SK-N-SH (cell line): ENCODE measurements at regions not wholly inside any gene's neighbourhood (a gene's known extent, or its start where the extent isn't known, plus 50 kb on each side); places are given as distances from the start of the nearest gene placed in this dataset.

ENCODE experiments used
- CTCF ChIA-PET: fragments of 300-600, 350-600 bp; formaldehyde crosslinking; extraction: SDS; loops from one replicate; lab custom pipeline; 2021; lab: Yijun Ruan, JAX
- POLR2A ChIA-PET: fragments of 350-600 bp; sonication (Branson Sonifier 250); formaldehyde crosslinking; extraction: SDS; loops from one replicate; lab custom pipeline; 2020; ENCODE audit warnings: antibody characterized with exemption, inconsistent platforms; lab: Yijun Ruan, JAX
- DNase-seq: peaks from one replicate; pipeline ENCODE4 v3.0.0; 2012
- H2AFZ ChIP-seq: fragments of 200-600 bp; sonication (generic); 2 replicates; pipeline ENCODE4 v1.8.1; 2016; ENCODE audit warnings: antibody characterized with exemption, mild to moderate bottlenecking, low read depth
- H3F3A ChIP-seq: fragments of 200-600 bp; sonication (generic); replicated peaks from 2 replicates; pipeline ENCODE3; 2016; ENCODE audit warnings: antibody characterized with exemption, mild to moderate bottlenecking; ENCODE audit not compliant: insufficient read depth
- H3K27ac ChIP-seq, 2 experiments: fragments of 200-500 bp in 1 of 2; fragments of 200-600 bp in 1 of 2; sonication (Bioruptor generic) in 1 of 2; sonication (generic), shearing (Covaris generic) in 1 of 2; 2 replicates each; pipeline versions ENCODE4 v1.5.1 to v1.6.1; 2014 to 2016; ENCODE audit warnings: low read depth in 2 of 2, inconsistent platforms in 1 of 2, low read length in 1 of 2, mild to moderate bottlenecking in 1 of 2, mixed read lengths in 1 of 2
- H3K27me3 ChIP-seq: fragments of 200-600 bp; sonication (generic), shearing (Covaris generic); 2 replicates; pipeline ENCODE4 v1.6.1; 2016; ENCODE audit warnings: mixed run types; ENCODE audit not compliant: insufficient read depth
- H3K36me3 ChIP-seq, 2 experiments: fragments of 200-500 bp in 1 of 2; fragments of 200-600 bp in 1 of 2; sonication (Bioruptor generic) in 1 of 2; sonication (generic) in 1 of 2; replicated peaks in 1 of 2; 2 replicates each; pipeline versions ENCODE3 to v1.5.1; 2014 to 2016; ENCODE audit warnings: low read length in 1 of 2, mild to moderate bottlenecking in 1 of 2; ENCODE audit not compliant: insufficient read depth in 2 of 2, control insufficient read depth in 1 of 2
- H3K4me1 ChIP-seq, 2 experiments: fragments of 200-500 bp in 1 of 2; fragments of 200-600 bp in 1 of 2; sonication (Bioruptor generic) in 1 of 2; sonication (generic), shearing (Covaris generic) in 1 of 2; 2 replicates each; pipeline versions ENCODE4 v1.5.1 to v1.6.1; 2014 to 2016; ENCODE audit warnings: low read depth in 1 of 2, low read length in 1 of 2, mixed run types in 1 of 2; ENCODE audit not compliant: insufficient read depth in 2 of 2, control insufficient read depth in 1 of 2
- H3K4me2 ChIP-seq: fragments of 200-600 bp; sonication (generic), shearing (Covaris generic); 2 replicates; pipeline ENCODE4 v1.6.1; 2017; ENCODE audit warnings: mixed run types
- H3K4me3 ChIP-seq, 2 experiments: fragments of 200-500 bp in 1 of 2; fragments of 200-600 bp in 1 of 2; sonication (Bioruptor generic) in 1 of 2; sonication (generic), shearing (Covaris generic) in 1 of 2; 2 replicates each; pipeline versions ENCODE4 v1.5.1 to v1.8.1; 2014 to 2016; ENCODE audit warnings: low read depth in 2 of 2, inconsistent platforms in 1 of 2, low read length in 1 of 2, mild to moderate bottlenecking in 1 of 2, mixed read lengths in 1 of 2, moderate library complexity in 1 of 2
- H3K79me2 ChIP-seq: fragments of 200-600 bp; sonication (generic); 2 replicates; pipeline ENCODE4 v1.8.1; 2017; ENCODE audit warnings: mild to moderate bottlenecking; ENCODE audit not compliant: insufficient read depth
- H3K9ac ChIP-seq: fragments of 200-600 bp; sonication (generic); 2 replicates; pipeline ENCODE4 v1.6.1; 2017; ENCODE audit warnings: mixed run types
- H3K9me2 ChIP-seq: fragments of 200-600 bp; sonication (generic); 2 replicates; pipeline ENCODE4 v1.6.1; 2017; ENCODE audit warnings: mixed run types
- H3K9me3 ChIP-seq: fragments of 200-600 bp; sonication (generic); 2 replicates; pipeline ENCODE4 v1.6.1; 2017; ENCODE audit warnings: mixed run types, mild to moderate bottlenecking, moderate library complexity
- H4K20me1 ChIP-seq: fragments of 200-600 bp; sonication (generic); 2 replicates; pipeline ENCODE4 v1.6.1; 2017; ENCODE audit warnings: mild to moderate bottlenecking, mixed run types; ENCODE audit not compliant: insufficient read depth
- CHD2 ChIP-seq: fragments of 150-350 bp; IDR thresholded peaks from 2 replicates; pipeline ENCODE4 v1.6.1; 2018; ENCODE audit warnings: low read length; ENCODE audit not compliant: partially characterized antibody
- CTCF ChIP-seq: fragments of 200-600 bp; sonication (generic); IDR thresholded peaks from 2 replicates; pipeline ENCODE4 v1.6.1; 2017; ENCODE audit warnings: antibody characterized with exemption, mild to moderate bottlenecking, moderate library complexity
- ELF1 ChIP-seq: IDR thresholded peaks from 2 replicates; pipeline ENCODE4 v1.4.0; 2012
- EZH2phosphoT487 ChIP-seq: fragments of 200-600 bp; sonication (generic); IDR thresholded peaks from 2 replicates; pipeline ENCODE4 v1.6.1; 2017; ENCODE audit warnings: low read depth, mixed run types, mild to moderate bottlenecking, antibody characterized with exemption, moderate library complexity, borderline replicate concordance
- FOSL2 ChIP-seq: IDR thresholded peaks from 2 replicates; pipeline ENCODE4 v1.4.0; 2012; ENCODE audit warnings: low read depth, mild to moderate bottlenecking, moderate library complexity, borderline replicate concordance
- FOXJ3 ChIP-seq: sonication (generic); formaldehyde crosslinking; IDR thresholded peaks from 2 replicates; pipeline ENCODE4 v1.5.1; 2020; ENCODE audit warnings: mild to moderate bottlenecking, missing genetic modification reagents
- FOXM1 ChIP-seq: IDR thresholded peaks from 2 replicates; pipeline ENCODE4 v1.4.0; 2012; ENCODE audit warnings: low read depth, mild to moderate bottlenecking
- GABPA ChIP-seq: IDR thresholded peaks from 2 replicates; pipeline ENCODE4 v1.4.0; 2012; ENCODE audit warnings: low read depth, mild to moderate bottlenecking
- GATA2 ChIP-seq: sonication (generic); formaldehyde crosslinking; IDR thresholded peaks from 2 replicates; pipeline ENCODE4 v1.5.0; 2020; ENCODE audit warnings: mild to moderate bottlenecking, missing genetic modification reagents
- IRF3 ChIP-seq: fragments of 150-350 bp; IDR thresholded peaks from 2 replicates; pipeline ENCODE4 v1.6.1; 2016; ENCODE audit warnings: mild to moderate bottlenecking, low read depth, low read length
- JUND ChIP-seq: IDR thresholded peaks from 2 replicates; pipeline ENCODE4 v1.4.0; 2012
- MAX ChIP-seq: IDR thresholded peaks from 2 replicates; pipeline ENCODE4 v1.4.0; 2012; ENCODE audit warnings: low read depth
- MEF2A ChIP-seq: IDR thresholded peaks from 2 replicates; pipeline ENCODE4 v1.4.0; 2012; ENCODE audit warnings: low read depth, borderline replicate concordance
- MXI1 ChIP-seq: IDR thresholded peaks from 2 replicates; pipeline ENCODE4 v1.6.1; 2012; ENCODE audit warnings: mild to moderate bottlenecking, low read depth, low read length, improper control_type of control experiment
- NRF1 ChIP-seq: IDR thresholded peaks from 2 replicates; pipeline ENCODE4 v1.6.1; 2012; ENCODE audit warnings: low read depth, mild to moderate bottlenecking, low read length
- RAD21 ChIP-seq: IDR thresholded peaks from 2 replicates; pipeline ENCODE4 v1.6.1; 2012; ENCODE audit warnings: mild to moderate bottlenecking, low read length
- RCOR1 ChIP-seq: fragments of 150-350 bp; IDR thresholded peaks from 2 replicates; pipeline ENCODE4 v1.6.1; 2017; ENCODE audit warnings: antibody characterized with exemption, low read length
- RFX5 ChIP-seq: IDR thresholded peaks from 2 replicates; pipeline ENCODE4 v1.6.1; 2012; ENCODE audit warnings: mild to moderate bottlenecking, improper control_type of control experiment, low read length
- RXRA ChIP-seq: IDR thresholded peaks from 2 replicates; pipeline ENCODE4 v1.4.0; 2012; ENCODE audit warnings: low read depth, mild to moderate bottlenecking, borderline replicate concordance
- SIN3A ChIP-seq: IDR thresholded peaks from 2 replicates; pipeline ENCODE4 v1.6.1; 2012; ENCODE audit warnings: low read depth, mild to moderate bottlenecking, low read length, moderate library complexity, borderline replicate concordance
- SMC3 ChIP-seq: IDR thresholded peaks from 2 replicates; pipeline ENCODE4 v1.6.1; 2012; ENCODE audit warnings: low read depth, low read length, improper control_type of control experiment
- TAF1 ChIP-seq: IDR thresholded peaks from 2 replicates; pipeline ENCODE4 v1.6.1; 2012; ENCODE audit warnings: low read depth, mild to moderate bottlenecking, low read length, moderate library complexity, borderline replicate concordance
- TEAD4 ChIP-seq: IDR thresholded peaks from 2 replicates; pipeline ENCODE4 v1.4.0; 2012; ENCODE audit warnings: mild to moderate bottlenecking, borderline replicate concordance; ENCODE audit not compliant: insufficient read depth
- WGBS: methylation state at CpG from one replicate; pipeline ENCODE4 v1.1.6; 2017; ENCODE audit warnings: low lambda C conversion rate; 5-methylcytosine and 5-hydroxymethylcytosine counted together
- TF ChIP-seq, protein P1 (sequence below): IDR thresholded peaks from 2 replicates; pipeline ENCODE4; 2012
- TF ChIP-seq, protein P2 (sequence below): fragments of 150-350 bp; IDR thresholded peaks from 2 replicates; pipeline ENCODE4 v1.6.1; 2017; ENCODE audit warnings: antibody characterized with exemption, low read length, low read depth, borderline replicate concordance

GRCh38 chr10:108812906-108813305 is 1110.4 kb downstream of the XPNPEP1 start (continued):
- TF ChIP-seq TEAD4: no peak
- TF ChIP-seq MXI1: no peak
- no peak for TF ChIP-seq SMC3
- TF ChIP-seq, protein P1, sequence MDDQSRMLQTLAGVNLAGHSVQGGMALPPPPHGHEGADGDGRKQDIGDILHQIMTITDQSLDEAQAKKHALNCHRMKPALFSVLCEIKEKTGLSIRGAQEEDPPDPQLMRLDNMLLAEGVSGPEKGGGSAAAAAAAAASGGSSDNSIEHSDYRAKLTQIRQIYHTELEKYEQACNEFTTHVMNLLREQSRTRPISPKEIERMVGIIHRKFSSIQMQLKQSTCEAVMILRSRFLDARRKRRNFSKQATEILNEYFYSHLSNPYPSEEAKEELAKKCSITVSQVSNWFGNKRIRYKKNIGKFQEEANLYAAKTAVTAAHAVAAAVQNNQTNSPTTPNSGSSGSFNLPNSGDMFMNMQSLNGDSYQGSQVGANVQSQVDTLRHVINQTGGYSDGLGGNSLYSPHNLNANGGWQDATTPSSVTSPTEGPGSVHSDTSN: no peak
- no peak for TF ChIP-seq SIN3A
- no peak for TF ChIP-seq ELF1
- no peak for TF ChIP-seq JUND
- TF ChIP-seq EZH2phosphoT487: no peak

- Histone ChIP-seq H3K27me3 (no peaks in the 10 kb centered on the region), H3K9me2 (no peaks in the 10 kb centered on the region; the same call in 1 of the 2 replicates), H3K4me1 (peaks cover 0 to 14% of the 10 kb centered on the region in 2 experiments; a peak in 1 of 4 replicates), H3K9me3 (no peaks in the 10 kb centered on the region), H3K27ac (peak overlapping the region; percentile 19 to 99; a peak in 3 of 4 replicates), H2AFZ (peak overlapping the region; percentile 45; the same call in 1 of the 2 replicates), H3K4me2 (peak overlapping the region; percentile 41; the same call in 1 of the 2 replicates), H3K36me3 (no peaks in the 10 kb centered on the region), H3K9ac (peak overlapping the region; percentile 37; the same call in 1 of the 2 replicates), H3K79me2 (no peaks in the 10 kb centered on the region), H3K4me3 (no peak overlapping the region), H4K20me1 (no peaks in the 10 kb centered on the region), H3F3A (peaks cover 24% of the 10 kb centered on the region)
- DNase-seq: no peak
- WGBS: 12% methylated on average over 1 of the region's 1 CpG
- ChIA-PET CTCF (no interaction called here), POLR2A (no interaction called here)
- TF ChIP-seq RCOR1: no peak
- TF ChIP-seq EZH2phosphoT487: no peak
- no peak for TF ChIP-seq CTCF
- no peak for TF ChIP-seq CHD2
- TF ChIP-seq TEAD4: peak; percentile 92
- TF ChIP-seq FOXM1: peak; percentile 81; the same call in 1 of the 2 replicates
- TF ChIP-seq, protein P2, sequence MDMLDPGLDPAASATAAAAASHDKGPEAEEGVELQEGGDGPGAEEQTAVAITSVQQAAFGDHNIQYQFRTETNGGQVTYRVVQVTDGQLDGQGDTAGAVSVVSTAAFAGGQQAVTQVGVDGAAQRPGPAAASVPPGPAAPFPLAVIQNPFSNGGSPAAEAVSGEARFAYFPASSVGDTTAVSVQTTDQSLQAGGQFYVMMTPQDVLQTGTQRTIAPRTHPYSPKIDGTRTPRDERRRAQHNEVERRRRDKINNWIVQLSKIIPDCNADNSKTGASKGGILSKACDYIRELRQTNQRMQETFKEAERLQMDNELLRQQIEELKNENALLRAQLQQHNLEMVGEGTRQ: no peak
- TF ChIP-seq GABPA: no peak
- no peak for TF ChIP-seq IRF3
- TF ChIP-seq ELF1: no peak
- TF ChIP-seq MEF2A: no peak
- TF ChIP-seq SMC3: no peak
- peak; percentile 44; the same call in 1 of the 2 replicates for TF ChIP-seq SIN3A
- TF ChIP-seq RXRA: peak; percentile 70; the same call in 1 of the 2 replicates
- no peak for TF ChIP-seq GATA2 (CRISPR knock-in tag)
- peak; percentile 94 for TF ChIP-seq JUND
- no peak for TF ChIP-seq RAD21
- TF ChIP-seq FOSL2: peak; percentile 70; the same call in 1 of the 2 replicates
- TF ChIP-seq FOXJ3 (CRISPR knock-in tag): no peak
- TF ChIP-seq MXI1: no peak
- TF ChIP-seq NRF1: no peak
- no peak for TF ChIP-seq MAX
- no peak for TF ChIP-seq RFX5
- TF ChIP-seq TAF1: no peak
- TF ChIP-seq, protein P1: peak; percentile 98
These were observed 1111.0 kb downstream of the XPNPEP1 start for GRCh38 chr10:108812296-108812695.
